NOMO-1 (cell line): ENCODE measurements at regions not wholly inside any gene's neighbourhood (a gene's known extent, or its start where the extent isn't known, plus 50 kb on each side); places are given as distances from the start of the nearest gene placed in this dataset.

Experiments used
- DNase-seq, 2 experiments: peaks; one replicate each; lab custom pipeline; 2025; ENCODE audit not compliant: unreplicated experiment in 2 of 2; lab: John Stamatoyannopoulos, UW

DNA sequence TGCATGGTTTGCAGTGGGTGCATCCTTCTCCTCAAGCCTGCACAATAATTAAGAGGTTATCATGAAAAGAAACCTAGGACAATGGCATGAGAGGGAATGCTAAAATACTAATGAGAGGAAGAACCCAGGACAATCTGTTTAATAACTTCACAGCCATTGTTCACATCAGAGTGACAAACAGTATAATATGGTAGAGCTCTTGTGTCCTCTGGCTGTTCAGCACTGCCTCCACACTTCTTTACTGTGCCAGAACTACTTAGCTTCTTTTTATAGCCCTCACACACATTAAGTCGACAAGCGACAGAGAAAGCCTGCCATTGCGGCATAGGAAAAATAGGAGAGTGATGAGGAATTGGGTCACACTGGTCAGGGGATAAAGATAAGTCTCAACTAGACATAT is 65.0 kb upstream of the MEIS2 start:
- DNase-seq, result no peak

DNA sequence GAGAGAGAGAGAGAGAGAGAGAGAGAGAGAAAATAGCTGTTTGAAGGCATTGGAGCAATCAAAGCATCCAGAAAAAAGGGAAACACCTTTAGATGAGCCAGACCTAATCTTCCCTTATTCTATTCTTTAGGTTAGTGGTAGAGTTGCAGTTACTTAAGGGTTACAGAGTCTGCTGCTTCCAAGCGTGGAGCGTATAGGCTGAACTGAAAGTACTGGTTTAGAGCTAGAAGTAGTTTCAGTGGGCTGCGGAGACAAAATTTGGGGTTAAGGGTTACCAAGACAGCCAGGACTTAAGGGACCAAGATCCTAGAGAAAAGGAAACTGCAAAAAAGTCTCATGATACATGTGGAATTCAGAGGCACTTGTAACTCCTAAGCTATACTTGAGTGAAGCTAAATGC is 66.1 kb upstream of the MEIS2 start:
- DNase-seq, result no peak

DNA sequence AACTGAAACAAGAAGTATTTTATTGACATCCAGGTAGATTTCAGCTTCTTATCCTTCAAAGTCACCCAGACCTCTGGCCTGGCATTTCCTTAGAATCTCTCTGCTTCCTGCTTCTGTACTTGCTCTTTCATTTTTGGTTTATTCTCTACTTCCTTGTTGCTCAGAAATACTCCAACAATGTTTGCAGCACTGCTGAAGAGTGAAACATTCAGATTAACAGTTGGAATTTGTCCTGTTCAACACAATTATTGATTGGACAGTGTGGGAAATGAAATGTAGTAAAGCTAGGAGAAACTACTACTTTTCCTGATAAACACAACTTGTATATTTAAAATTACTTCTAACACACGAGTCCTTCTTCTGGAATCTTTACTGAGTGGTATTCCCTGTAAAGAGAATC is 81.0 kb upstream of the MEIS2 start:
- DNase-seq, result no peak

DNA sequence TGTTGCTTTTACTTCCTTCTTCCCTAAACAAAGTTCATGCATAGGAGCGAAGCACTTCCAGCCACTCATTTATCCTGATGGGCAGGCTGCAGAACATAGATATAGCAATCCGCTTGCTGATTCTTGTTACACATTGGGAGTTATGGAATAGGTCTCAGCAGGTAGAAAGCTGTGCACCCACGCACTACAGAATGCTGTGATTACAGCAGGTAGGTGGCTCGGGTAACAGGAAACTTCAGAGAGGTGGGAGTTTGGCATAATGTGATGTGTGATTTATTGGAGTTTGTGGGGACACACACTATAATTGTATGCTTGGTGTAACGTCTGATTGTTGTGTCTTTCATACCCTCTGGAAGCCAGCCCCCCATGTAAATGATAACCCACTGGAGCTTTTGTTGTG is 99.2 kb upstream of the MEIS2 start:
- no peak for DNase-seq

DNA sequence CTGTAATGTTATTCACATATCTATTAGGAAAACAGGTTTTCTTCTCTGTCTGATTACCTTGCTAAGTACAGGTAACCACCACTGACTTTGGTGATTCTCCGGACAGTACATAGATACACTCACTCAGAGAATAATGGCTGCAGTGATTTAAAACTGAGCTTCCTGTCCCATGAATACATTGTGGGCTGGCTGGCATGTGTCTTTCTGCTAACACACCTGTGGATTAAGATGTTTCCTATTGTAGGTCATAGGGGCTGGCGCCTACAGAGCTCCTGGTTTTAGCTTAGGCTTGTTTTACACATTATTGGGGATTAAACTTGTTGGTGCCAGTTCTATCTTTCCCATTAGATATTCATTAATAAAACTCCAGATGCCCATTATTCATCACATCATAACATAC is 102.7 kb upstream of the MEIS2 start:
- no peak for DNase-seq

DNA sequence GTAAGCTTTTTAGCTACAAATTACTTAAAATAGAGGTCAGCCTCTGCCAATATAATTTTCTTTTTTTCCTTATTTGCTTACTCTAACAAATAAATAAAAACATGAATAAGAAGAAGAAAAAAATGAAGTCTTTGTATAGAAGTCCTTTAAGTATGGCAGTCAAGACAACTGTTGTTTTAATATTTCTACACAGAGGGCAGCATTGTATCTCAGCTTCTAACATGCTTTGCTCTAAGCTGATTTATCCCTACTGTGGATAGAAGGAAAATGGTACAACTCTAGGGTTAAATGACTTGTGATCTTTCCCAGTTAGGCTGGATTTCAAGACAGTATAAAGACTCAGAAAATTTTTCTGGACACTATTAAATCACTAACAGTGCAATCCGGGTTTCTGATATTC is 104.3 kb upstream of the MEIS2 start:
- no peak for DNase-seq

DNA sequence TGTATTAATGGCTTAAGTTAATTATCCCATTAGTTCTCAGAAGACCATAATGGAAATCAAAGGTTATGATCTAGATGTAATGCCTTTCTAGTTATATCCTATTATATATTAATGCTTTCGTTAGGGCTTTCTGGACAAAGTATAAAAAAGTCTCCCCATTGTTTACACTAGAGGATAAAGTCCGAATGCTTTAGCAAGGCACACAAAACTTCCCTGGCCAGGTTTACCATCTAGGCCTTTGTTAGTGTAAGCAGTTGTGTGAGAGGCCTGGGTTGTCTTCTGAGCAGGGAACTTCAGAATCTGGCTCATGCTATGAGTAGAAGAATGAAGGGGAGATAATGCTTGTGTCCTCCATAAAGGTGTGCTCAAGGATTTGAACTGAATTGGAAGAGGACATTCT is 106.3 kb upstream of the MEIS2 start:
- DNase-seq, result no peak

DNA sequence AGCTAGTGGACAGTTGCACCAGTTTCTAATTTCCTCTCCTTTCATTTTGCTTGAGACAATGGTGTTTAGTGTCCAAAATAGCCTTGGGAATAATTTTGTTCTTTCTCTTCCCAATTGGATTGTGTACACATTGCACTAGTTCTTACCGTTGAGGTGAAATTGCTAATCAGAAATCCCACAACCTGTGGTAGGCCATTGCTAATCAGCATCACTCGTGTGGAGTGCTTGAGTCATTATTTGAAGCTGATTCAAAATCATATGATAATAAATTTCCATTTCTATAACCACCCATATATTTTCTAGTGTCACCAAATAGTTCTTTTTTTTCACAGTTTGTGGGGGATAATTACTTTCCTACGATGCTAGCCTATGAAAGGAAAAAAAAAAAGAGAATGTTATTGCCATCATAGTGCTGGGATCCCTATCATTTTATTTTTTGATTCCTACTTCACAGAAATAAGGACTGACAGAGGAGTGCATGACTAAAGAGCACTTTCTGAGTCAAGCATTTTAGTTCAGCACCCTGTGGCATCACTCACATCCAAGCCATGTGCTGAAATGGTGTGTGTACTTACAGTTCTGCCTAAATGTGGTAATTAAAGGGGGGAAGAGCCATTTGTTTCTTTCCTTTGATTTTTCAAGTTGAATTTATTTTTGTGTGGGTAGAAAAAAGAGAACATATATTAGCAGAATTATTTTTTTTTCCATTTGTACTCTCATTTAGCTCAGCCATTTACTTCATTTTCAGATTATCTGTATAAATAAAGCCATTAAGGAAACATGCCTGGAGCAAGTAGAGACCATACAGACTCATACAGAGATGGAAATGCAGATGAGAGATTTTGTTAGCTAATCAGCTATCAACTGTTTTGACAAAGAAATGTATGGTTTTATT is 108.0 kb upstream of the MEIS2 start:
- DNase-seq, result no peak

DNA sequence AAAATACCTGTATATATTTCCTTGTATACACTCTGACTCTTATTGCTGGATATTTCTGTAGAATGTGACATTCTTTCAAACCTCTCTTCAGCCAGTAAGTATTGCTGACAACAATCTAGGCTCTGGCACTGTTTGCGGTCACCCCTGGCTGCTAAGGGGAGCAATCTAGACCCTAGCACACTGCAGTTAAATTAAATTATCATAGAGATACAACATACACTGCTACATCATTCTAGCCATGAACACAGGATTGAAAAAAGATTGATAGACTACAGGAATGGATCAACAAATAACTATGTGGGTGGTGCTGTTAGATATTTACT is 108.7 kb upstream of the MEIS2 start:
- no peak for DNase-seq

DNA sequence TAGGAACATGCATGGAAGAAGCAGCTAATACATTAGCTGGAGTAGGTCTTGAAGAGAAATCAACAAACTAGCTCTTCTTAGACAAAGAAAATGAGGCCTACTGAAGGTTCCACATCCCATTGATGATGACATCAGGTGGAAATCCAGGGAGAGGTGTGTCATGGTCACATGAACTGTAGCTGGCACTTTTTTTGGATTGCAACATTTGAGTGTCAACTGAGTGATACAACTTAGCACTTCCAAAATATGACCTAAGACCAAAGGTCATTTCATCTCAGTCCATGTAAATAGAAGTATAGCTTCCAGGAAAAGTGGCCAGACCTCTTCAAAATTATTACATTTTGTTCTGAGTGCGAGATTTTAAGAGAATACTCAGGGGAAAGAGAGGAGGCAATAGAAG is 117.2 kb upstream of the MEIS2 start:
- DNase-seq, result no peak

DNA sequence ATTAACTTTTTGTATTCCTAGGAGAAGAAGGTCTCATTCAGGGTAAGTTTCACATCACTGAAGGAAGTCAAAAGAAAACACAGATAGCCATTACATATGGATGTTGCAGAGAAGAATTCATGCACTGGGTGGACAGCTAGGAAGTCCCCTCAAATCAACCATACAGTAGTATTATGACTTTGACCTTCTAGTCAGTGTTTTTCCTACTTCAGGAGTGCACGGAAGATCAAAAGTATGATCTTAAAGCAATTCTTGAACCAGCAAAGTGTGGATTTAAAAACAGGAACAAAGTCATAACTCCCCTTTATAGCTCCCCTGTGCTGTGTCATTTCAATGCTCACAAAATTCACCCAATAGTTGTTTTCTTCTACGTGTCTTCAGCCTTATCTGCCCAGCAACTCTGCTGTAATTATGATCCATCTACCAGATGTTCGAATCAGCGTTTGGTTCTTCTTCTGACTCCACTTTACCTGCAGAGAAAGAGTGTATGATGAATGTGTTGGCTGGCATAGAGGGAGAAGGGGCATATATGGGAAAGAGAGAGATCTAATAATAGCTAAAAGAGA is 118.1 kb upstream of the MEIS2 start:
- no peak for DNase-seq

DNA sequence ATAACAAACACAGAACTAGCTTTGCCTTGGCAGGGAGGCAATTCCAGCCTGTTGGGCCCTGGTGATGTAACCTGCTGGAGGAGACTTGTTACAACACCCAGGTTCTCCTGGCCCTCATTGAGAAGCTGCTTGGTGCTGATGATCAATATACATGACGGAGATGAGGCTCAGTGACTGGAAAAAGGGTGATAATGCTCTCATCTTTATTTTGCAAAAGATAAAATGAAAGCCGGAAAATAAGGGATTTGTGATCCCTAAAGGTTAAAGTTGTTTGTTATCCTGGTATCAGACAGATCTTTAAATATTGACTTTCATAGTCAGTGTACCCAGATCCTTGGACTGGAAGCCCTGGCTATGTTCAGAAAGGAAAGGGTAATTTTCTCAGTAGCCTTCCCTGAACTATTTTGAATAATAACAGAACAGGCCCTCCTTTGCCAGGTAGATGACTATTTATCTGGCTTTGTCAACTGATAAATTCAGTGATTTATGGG is 118.9 kb upstream of the MEIS2 start:
- no peak for DNase-seq

DNA sequence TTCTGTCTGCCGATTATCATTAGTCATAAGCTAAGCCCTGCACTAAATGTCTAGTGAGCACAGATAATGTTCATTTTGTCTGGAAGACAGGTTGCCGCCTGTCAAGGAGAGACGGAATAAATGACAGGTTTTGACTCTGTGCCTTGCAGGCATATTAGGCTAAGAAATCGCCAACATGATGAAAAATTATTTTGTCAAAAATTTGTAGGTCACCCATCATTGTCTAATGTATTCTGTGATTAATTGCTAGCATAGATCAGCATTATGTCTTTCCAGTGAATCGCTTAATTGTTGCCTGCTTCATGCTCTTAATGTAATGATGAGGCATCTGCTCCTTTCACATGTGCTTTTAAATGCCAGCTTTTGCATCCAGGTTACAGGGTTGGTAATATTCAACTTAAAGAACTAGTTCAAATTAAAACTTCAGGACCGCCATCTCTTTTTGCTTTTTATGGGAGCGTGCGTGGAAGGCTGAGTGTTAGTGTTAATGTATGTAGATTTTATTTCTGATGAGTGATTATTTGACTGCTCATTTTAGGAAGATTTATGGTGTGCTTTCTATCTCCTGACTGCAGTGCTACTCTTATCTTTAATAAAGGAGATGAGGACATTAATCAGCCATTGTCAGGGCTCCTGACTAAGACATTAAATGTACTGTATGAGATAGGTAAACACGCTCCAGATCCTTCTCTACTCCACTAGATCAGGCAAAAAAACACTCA is 120.8 kb upstream of the MEIS2 start:
- DNase-seq, result no peak

DNA sequence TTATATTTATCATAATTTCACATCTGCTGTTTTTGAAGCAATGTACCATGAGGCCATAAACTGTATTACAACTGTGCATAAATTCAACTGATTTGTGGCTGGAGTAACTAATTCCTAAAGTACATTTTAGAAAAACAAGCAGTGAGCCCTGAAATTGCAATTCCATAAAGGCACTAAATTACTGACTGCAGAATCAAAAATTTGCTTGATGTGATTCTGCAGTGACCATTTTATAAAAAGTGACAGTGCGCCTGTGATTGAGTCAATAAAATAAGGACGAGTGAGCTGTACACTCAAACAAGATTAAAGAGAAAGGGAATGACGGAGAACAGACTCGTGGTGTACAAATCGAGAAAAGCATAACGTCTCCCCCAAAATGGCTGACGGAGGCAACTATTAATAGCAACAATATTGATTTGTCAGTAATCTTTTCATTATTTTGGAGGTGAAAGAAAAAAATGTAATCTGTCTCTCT is 121.4 kb upstream of the MEIS2 start:
- no peak for DNase-seq

DNA sequence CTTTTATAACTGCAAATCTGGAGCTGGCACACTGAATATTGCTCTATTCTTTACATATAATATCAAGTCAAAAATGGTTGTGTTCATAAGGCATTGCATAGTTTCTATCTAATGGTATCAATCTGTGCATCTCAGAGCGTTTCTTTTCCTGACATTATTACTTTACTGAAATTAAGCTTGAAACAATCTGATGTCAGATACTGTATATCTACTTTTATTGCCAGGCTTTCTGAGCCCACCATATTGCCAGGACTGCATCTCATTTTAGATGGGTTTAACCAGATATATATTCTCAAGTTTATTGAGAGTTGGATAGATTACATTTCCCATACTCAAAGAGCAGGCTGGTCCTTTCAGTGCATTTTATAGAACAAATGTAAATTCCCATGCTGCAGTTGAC is 122.7 kb upstream of the MEIS2 start:
- no peak for DNase-seq

DNA sequence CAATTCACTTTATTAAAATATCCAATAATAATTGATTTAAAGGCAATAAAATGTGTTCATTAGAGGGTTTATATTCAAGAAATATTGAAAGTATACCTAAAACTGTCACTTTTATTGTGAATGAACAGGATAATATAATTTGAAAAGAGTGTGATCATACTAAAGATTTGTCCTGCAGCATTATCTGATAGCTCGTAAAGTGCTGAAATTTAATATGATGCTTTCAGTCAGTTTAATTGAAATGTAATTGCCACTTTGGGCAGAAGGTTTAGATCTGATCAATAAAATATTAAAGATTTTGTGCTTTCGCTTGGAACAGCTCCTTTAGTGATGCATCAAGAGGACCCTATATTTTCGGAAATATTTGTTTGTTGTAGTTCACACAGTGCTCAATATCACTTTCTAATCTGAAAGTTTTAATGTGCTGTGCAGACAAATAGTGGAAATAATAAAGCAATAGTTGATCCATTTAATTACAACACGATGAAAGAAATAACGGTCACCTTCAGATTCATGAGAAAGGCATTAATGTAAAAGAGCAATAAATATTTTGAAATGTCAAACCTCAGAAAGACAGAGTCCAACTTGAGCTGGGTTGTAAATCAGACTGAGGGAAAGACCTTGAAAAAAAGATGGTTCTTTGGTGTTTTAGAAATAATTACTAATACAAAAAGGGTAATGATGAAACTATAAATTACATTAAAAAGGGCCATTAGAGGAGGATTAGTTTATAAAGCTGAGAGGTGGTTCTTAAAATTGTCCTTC is 129.7 kb upstream of the MEIS2 start:
- no peak for DNase-seq

DNA sequence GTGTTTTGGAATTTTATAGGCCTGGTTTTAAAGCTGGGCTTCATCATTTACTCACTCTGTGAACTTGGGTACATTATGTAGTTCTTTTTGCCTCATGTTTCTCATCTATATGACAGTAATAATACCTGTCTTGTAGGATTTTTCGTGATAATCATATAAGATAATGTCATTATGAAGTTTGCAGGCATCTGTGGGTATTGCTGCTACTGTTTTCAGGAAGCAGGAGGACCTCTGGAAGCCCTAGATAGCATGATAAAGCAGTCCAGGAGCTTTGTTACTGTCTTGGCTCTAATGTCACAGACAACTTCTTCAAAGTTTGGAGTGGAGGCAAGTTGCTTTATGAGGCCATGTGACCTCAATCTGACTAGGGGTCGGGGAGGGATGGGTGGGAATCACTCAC is 145.0 kb upstream of the MEIS2 start:
- DNase-seq, result no peak

DNA sequence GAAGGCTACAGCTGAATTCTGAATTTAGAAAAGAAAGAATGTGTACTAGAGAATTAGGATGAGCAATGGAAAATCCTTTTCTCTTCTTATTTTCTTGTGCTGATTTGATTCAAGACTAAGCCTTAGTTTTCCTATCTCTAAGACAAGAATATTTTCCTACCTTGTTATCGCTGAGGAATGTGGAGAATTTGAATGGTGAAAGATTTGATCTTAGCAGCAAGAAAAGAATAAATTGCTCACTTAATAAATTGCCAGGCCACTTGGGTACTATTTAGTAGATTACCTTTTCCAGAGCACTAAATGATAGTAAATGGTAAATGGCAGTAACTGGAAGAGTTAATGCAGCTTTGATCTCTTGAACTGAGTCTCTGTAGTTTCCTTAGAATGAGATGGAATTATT is 145.7 kb upstream of the MEIS2 start:
- no peak for DNase-seq

DNA sequence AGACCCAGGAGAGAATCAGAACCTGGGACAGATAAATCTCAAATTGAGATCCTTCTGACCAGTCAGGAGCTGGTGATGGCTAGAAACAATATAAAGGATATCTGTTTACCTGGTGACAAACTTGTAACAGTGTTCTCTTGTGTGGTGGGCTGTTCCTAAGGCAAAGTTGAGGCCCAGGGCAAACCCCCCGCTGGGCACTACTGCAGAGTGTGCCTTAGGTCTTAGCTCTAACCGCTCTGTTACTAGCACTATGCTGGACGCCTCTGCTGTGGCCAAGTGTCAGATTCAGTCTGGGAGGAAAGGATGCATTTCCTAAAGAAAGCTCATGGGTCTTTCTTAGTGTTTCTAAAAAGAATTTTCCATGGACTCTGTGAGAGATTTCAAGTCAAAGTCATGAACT is 146.5 kb upstream of the MEIS2 start:
- no peak for DNase-seq

DNA sequence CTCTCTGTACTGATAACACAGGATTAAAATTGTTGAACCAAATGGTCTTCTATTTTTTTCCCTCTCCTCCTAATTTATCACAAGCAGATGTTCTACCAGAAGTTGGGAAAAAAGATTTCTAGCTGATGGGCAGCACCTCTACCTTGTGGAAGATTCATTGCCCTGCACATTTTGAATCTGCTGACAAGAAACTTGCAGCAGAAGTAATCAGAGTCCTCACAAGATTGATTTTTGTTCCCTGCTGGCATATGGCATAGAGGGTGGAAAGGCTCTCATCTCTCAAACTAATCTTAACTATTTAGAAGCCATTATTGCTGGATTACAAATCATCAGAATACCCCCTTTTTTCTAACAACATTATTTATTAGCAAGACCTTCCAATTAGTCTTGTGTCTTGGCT is 148.9 kb upstream of the MEIS2 start:
- no peak for DNase-seq

DNA sequence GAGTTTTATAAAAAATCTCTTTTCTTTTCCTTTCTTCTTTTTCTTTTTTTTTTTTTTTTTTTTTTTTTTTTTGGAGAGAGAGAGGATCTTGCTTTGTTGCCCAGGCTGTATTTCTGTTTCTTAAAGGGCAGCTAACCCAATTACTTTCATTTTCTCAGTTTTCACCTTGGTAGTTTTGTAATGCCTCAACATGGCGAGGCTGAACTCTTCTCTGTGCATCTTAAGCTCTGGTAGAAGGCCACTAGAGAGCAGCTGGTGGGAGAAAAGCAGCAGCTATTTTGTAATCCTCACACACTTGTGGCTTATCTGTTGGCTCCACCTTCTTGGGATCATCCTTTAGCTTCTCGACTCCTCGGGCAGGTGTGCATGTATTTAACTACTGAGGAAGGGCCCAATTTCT is 152.2 kb upstream of the MEIS2 start:
- no peak for DNase-seq
